Liver (tissue), 7 donors: ENCODE measurements at regions not wholly inside any gene's neighbourhood (a gene's known extent, or its start where the extent isn't known, plus 50 kb on each side); places are given as distances from the start of the nearest gene placed in this dataset.

Experiments used
- DNase-seq: peaks from one replicate; pipeline ENCODE4 v3.0.0-alpha.2; 2017; ENCODE audit warnings: low spot score
- H3K27ac ChIP-seq, 2 donors: one replicate each; pipeline ENCODE4 v1.7.0; 2013; ENCODE audit warnings: inconsistent platforms in 2 of 2, low read length in 2 of 2, control low read depth in 1 of 2, low read depth in 1 of 2, mild to moderate bottlenecking in 1 of 2
- H3K27me3 ChIP-seq, 4 donors: one replicate each; pipeline versions ENCODE4 v1.6.1 to v1.7.0; 2013; ENCODE audit warnings: low read length in 3 of 4, inconsistent platforms in 1 of 4, mild to moderate bottlenecking in 1 of 4, moderate library complexity in 1 of 4; ENCODE audit not compliant: control insufficient read depth in 4 of 4, insufficient read depth in 4 of 4
- H3K36me3 ChIP-seq, 4 donors: one replicate each; pipeline versions ENCODE4 v1.6.1 to v1.7.0; 2013; ENCODE audit warnings: low read length in 3 of 4, mild to moderate bottlenecking in 3 of 4, low read depth in 1 of 4, moderate library complexity in 1 of 4; ENCODE audit not compliant: control insufficient read depth in 4 of 4, insufficient read depth in 3 of 4
- H3K4me1 ChIP-seq, 4 donors: one replicate each; pipeline versions ENCODE4 v1.6.1 to v1.7.0; 2013; ENCODE audit warnings: low read length in 3 of 4, mild to moderate bottlenecking in 3 of 4, moderate library complexity in 1 of 4; ENCODE audit not compliant: control insufficient read depth in 4 of 4, insufficient read depth in 4 of 4
- H3K4me3 ChIP-seq, 3 donors: one replicate each; pipeline versions ENCODE4 v1.6.1 to v1.7.0; 2013; ENCODE audit warnings: low read length in 3 of 3, control low read depth in 1 of 3, low read depth in 1 of 3, mild to moderate bottlenecking in 1 of 3
- H3K9ac ChIP-seq, 2 donors: one replicate each; pipeline ENCODE4 v1.7.0; 2013; ENCODE audit warnings: low read length in 2 of 2, mild to moderate bottlenecking in 2 of 2, moderate library complexity in 2 of 2, control low read depth in 1 of 2, low read depth in 1 of 2
- H3K9me3 ChIP-seq, 4 donors: one replicate each; pipeline versions ENCODE4 v1.6.1 to v1.7.0; 2013; ENCODE audit warnings: low read length in 3 of 4; ENCODE audit not compliant: control insufficient read depth in 4 of 4
- ATF3 ChIP-seq: IDR thresholded peaks from 2 replicates; pipeline ENCODE4 v1.6.1; 2016; ENCODE audit warnings: antibody characterized with exemption
- EGR1 ChIP-seq, 2 donors: IDR thresholded peaks; 2 replicates each; pipeline ENCODE4 v1.6.1; 2016 to 2018; ENCODE audit warnings: antibody characterized with exemption in 2 of 2, low read depth in 2 of 2
- FOXA2 ChIP-seq: IDR thresholded peaks from 2 replicates; pipeline ENCODE4 v1.6.1; 2016; ENCODE audit warnings: antibody characterized with exemption
- HNF4A ChIP-seq, 2 donors: conservative IDR thresholded peaks; 2 replicates each; pipeline ENCODE4 v1.6.1; 2016; ENCODE audit warnings: antibody characterized with exemption in 2 of 2, mild to moderate bottlenecking in 2 of 2
- MAX ChIP-seq: IDR thresholded peaks from 2 replicates; pipeline ENCODE4 v1.6.1; 2016; ENCODE audit warnings: antibody characterized with exemption
- NR2F2 ChIP-seq: IDR thresholded peaks from 2 replicates; pipeline ENCODE4 v1.6.1; 2016; ENCODE audit warnings: antibody characterized with exemption
- RAD21 ChIP-seq, 2 donors: IDR thresholded peaks; 2 replicates each; pipeline ENCODE4 v1.6.1; 2016; ENCODE audit warnings: antibody characterized with exemption in 2 of 2, mild to moderate bottlenecking in 2 of 2
- RXRA ChIP-seq, 2 donors: IDR thresholded peaks; 2 replicates each; pipeline ENCODE4 v1.6.1; 2017 to 2018; ENCODE audit warnings: antibody characterized with exemption in 2 of 2, mild to moderate bottlenecking in 1 of 2
- SP1 ChIP-seq: IDR thresholded peaks from 2 replicates; pipeline ENCODE4 v1.6.1; 2018; ENCODE audit warnings: antibody characterized with exemption, mild to moderate bottlenecking
- YY1 ChIP-seq: IDR thresholded peaks from 2 replicates; pipeline ENCODE4 v1.6.1; 2016; ENCODE audit warnings: antibody characterized with exemption, mild to moderate bottlenecking
- WGBS: extraction: QIAGEN DNeasy Blood & Tissue Kit; methylation state at CpG from one replicate; pipeline ENCODE4 v1.1.7; 2013; 5-methylcytosine and 5-hydroxymethylcytosine counted together
- TF ChIP-seq, protein P1 (sequence below): IDR thresholded peaks from 2 replicates; pipeline ENCODE4 v1.6.1; 2016; ENCODE audit warnings: antibody characterized with exemption
- donor health status: healthy.
- donor health status: healthy.
- donor health status: healthy.
- donor health status: healthy.

DNA sequence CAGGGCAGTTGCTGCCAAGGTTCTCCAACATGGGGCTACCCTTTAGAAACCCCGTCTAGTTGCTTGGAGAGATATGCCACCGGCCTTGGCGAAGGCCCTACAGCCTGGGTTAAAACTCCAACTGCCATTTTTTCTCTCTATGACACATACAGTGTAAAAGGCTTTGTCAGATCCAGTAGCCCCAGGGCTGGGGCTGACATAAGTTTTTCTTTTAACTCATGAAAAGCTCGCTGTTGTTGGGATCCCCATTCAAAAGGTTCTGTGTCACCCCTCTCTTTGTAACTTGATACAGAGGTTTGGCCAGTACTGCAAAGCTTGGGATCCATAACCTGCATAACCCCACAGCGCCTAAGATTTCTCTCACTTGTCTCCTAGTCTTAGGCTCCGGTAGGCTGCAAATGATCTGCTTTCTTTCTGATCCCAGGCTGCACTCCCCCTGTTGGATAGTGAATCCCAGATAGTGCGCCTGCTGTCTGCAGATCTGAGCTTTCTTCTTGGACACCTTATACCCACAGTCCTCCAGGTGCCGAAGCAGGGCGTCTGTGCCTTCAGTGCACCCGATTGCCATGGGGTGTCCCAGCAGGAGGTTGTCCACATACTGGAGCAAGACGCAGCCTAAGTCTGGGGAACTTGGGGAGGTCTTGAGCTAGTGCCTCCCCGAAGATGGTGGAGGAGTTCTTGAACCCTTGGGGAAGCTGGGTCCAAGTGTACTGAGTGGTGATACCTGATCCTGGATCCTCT, 406.2 kb downstream of the TGFB2 start (continued):
- no peak for TF ChIP-seq RAD21 (IDR thresholded peaks at IDR 0.05)

DNA sequence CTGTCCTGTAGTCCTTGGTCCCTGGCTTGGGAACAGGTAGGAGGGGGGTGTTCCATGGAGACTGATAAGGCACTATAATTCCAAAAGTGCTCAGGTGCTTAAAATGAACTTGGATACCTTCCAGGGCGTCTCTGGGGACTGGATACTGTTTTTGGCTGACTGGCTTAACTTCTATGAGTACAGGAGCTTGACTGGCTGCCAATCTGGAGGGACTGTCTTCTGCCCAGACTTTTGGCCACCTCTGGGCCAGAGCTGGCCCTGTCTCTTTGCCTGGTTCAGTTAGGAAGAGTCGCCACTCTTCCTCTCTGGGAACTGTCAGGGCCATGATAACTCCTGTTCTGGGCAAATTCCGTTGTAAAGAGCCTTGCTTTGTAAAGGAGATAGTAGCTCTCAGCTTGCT, 407.0 kb downstream of the TGFB2 start:
- 65% methylated on average over 3 of the region's 3 CpGs for WGBS
- H3K27me3 ChIP-seq = no peaks in the 10 kb centered on the region
- DNase-seq = no peak

GRCh38 chr1:218754477-218754876, 409.3 kb downstream of the TGFB2 start:
- no peak for DNase-seq
- Histone ChIP-seq H3K27ac (peak overlapping the region in 1 of 2 donors; percentile 18), H3K4me3 (no peak overlapping the region), H3K4me1 (peaks cover 0 to 2% (median under 1%) of the 10 kb centered on the region in 4 donors), H3K36me3 (no peaks in the 10 kb centered on the region), H3K9me3 (no peaks in the 10 kb centered on the region), H3K27me3 (no peaks in the 10 kb centered on the region), H3K9ac (no peak overlapping the region)
- WGBS = 82% methylated on average over 9 of the region's 9 CpGs
- no peak for TF ChIP-seq HNF4A (conservative IDR thresholded peaks at IDR 0.05)
- TF ChIP-seq, protein P1, sequence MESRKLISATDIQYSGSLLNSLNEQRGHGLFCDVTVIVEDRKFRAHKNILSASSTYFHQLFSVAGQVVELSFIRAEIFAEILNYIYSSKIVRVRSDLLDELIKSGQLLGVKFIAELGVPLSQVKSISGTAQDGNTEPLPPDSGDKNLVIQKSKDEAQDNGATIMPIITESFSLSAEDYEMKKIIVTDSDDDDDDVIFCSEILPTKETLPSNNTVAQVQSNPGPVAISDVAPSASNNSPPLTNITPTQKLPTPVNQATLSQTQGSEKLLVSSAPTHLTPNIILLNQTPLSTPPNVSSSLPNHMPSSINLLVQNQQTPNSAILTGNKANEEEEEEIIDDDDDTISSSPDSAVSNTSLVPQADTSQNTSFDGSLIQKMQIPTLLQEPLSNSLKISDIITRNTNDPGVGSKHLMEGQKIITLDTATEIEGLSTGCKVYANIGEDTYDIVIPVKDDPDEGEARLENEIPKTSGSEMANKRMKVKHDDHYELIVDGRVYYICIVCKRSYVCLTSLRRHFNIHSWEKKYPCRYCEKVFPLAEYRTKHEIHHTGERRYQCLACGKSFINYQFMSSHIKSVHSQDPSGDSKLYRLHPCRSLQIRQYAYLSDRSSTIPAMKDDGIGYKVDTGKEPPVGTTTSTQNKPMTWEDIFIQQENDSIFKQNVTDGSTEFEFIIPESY = no peak
- no peak for TF ChIP-seq EGR1 (IDR thresholded peaks at IDR 0.05; ENCODE audit: low read depth in 2 of 2)

More for the DNA sequence above, 407.0 kb downstream of the TGFB2 start:
- H3K9ac ChIP-seq = no peak overlapping the region
- no peaks in the 10 kb centered on the region for H3K9me3 ChIP-seq
- no peaks in the 10 kb centered on the region for H3K36me3 ChIP-seq
- TF ChIP-seq HNF4A (conservative IDR thresholded peaks at IDR 0.05) (no peak), FOXA2 (no peak), ATF3 (no peak), YY1 (no peak), RXRA (IDR thresholded peaks at IDR 0.05) (no peak)
- peaks cover 0 to 2% (median under 1%) of the 10 kb centered on the region in 4 donors for H3K4me1 ChIP-seq
- no peak overlapping the region for H3K27ac ChIP-seq
- no peak overlapping the region for H3K4me3 ChIP-seq

- no peak for DNase-seq
- Histone ChIP-seq H3K4me1 (peaks cover 0 to 2% (median under 1%) of the 10 kb centered on the region in 4 donors), H3K9ac (no peak overlapping the region), H3K4me3 (no peak overlapping the region), H3K27ac (no peak overlapping the region), H3K9me3 (no peaks in the 10 kb centered on the region), H3K36me3 (no peaks in the 10 kb centered on the region), H3K27me3 (no peaks in the 10 kb centered on the region)
- WGBS = 80% methylated on average over 3 of the region's 3 CpGs
- TF ChIP-seq EGR1 (IDR thresholded peaks at IDR 0.05; ENCODE audit: low read depth in 2 of 2) (no peak), ATF3 (no peak), SP1 (no peak), RXRA (IDR thresholded peaks at IDR 0.05) (no peak), FOXA2 (no peak), NR2F2 (no peak), MAX (no peak)
Observed at GRCh38 chr1:218755128-218755527, 410.0 kb downstream of the TGFB2 start.
